ENCODE measurements at regions not wholly inside any gene's neighbourhood (a gene's known extent, or its start where the extent isn't known, plus 50 kb on each side); places are given as distances from the start of the nearest gene placed in this dataset.

DNA sequence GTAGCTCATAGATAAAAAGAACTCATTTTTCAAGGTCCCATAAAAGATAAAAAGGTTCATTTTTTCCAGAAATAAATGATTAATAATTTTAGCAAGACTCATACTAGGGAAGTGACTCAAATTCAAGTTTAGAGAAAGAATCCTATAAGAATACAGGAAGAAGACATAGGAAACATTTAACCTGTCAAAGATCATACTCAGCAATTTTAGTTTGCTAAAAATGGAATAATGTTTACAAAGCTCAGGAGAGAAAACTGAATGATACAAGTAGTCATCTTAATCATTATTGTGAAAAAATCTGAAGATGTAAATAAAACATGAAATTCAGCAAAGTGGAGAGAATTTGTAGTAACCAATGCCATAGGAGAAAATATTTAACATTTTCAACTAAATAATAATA is 926.6 kb downstream of the TBC1D32 start:
- intact Hi-C loops (cut with DNase I): no loop called here
- TF ChIP-seq, protein P1, sequence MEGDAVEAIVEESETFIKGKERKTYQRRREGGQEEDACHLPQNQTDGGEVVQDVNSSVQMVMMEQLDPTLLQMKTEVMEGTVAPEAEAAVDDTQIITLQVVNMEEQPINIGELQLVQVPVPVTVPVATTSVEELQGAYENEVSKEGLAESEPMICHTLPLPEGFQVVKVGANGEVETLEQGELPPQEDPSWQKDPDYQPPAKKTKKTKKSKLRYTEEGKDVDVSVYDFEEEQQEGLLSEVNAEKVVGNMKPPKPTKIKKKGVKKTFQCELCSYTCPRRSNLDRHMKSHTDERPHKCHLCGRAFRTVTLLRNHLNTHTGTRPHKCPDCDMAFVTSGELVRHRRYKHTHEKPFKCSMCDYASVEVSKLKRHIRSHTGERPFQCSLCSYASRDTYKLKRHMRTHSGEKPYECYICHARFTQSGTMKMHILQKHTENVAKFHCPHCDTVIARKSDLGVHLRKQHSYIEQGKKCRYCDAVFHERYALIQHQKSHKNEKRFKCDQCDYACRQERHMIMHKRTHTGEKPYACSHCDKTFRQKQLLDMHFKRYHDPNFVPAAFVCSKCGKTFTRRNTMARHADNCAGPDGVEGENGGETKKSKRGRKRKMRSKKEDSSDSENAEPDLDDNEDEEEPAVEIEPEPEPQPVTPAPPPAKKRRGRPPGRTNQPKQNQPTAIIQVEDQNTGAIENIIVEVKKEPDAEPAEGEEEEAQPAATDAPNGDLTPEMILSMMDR (IDR thresholded peaks at IDR 0.05): no peak
- TF ChIP-seq POLR2A (IDR thresholded peaks at IDR 0.05): no peak
- no peaks in the 10 kb centered on the region for H3K4me1 ChIP-seq
- H3K27me3 ChIP-seq: no peaks in the 10 kb centered on the region
- no peak overlapping the region for H3K4me3 ChIP-seq
- ATAC-seq (no peak), DNase-seq (no peak)
- H3K9me3 ChIP-seq: no peaks in the 10 kb centered on the region
- no peaks in the 10 kb centered on the region for H3K36me3 ChIP-seq
- no peak overlapping the region for H3K27ac ChIP-seq

DNA sequence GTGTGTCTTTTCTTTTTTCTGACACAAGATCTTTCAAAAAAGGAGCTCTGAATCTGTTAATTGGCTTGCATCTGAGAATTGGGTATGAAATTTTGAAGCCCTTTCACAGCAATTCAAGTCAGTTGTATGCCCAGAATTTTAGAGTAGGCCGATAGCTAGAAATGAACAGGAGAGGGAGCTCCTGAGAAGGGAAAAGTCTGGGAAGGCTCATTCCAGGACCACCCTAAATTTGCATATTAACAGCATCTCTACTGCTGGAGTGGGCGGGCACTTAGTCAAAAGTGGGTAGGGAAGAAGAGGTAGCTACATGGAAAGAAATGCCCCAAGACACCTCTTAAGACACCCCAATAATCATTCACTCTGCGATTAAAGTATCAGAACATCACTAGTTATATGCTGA is 928.3 kb downstream of the TBC1D32 start:
- WGBS, 4 donors: 59 to 75% (median 65%) methylated on average over 3 of the region's 3 CpGs
- no peaks in the 10 kb centered on the region for H3K4me1 ChIP-seq
- H3K36me3 ChIP-seq: no peaks in the 10 kb centered on the region
- H3K27me3 ChIP-seq: no peaks in the 10 kb centered on the region
- DNase-seq (no peak), ATAC-seq (no peak)
- intact Hi-C loops (cut with DNase I): no loop called here
- H3K4me3 ChIP-seq: no peak overlapping the region
- H3K27ac ChIP-seq: no peak overlapping the region
- H3K9me3 ChIP-seq: peaks cover 0 to 12% (median 0%) of the 10 kb centered on the region in 12 donors
- TF ChIP-seq POLR2A (IDR thresholded peaks at IDR 0.05): no peak
- TF ChIP-seq, protein P1 (IDR thresholded peaks at IDR 0.05): no peak

DNA sequence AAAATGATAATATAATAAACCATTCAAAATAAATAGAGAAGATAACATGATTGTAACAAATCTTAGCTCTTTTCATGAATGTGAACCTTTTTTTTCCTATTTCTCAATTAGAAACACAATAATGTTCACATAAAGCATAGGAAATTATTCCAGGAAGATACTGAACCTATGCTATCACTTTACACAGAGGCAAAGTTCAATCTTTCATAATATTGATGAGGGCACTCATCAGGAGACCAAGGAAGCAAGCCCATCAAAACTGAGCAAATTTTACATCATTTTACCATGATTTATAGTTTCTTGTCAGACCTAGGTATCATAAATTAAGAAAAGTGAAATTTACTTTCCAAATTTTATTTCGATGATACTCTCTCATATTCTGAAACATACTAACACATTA is 938.5 kb downstream of the TBC1D32 start:
- Histone ChIP-seq H3K27ac (no peak overlapping the region), H3K4me1 (no peaks in the 10 kb centered on the region), H3K36me3 (no peaks in the 10 kb centered on the region), H3K9me3 (peaks cover 0 to 5% (median 0%) of the 10 kb centered on the region in 12 donors), H3K4me3 (no peak overlapping the region), H3K27me3 (no peaks in the 10 kb centered on the region)
- no peak for DNase-seq
- 84 to 89% (median 86%) methylated on average over 1 of the region's 1 CpG for WGBS, 4 donors
- intact Hi-C loops (cut with DNase I): no loop called here
- TF ChIP-seq POLR2A (IDR thresholded peaks at IDR 0.05): no peak
- TF ChIP-seq, protein P1 (IDR thresholded peaks at IDR 0.05): no peak
- ATAC-seq: no peak

DNA sequence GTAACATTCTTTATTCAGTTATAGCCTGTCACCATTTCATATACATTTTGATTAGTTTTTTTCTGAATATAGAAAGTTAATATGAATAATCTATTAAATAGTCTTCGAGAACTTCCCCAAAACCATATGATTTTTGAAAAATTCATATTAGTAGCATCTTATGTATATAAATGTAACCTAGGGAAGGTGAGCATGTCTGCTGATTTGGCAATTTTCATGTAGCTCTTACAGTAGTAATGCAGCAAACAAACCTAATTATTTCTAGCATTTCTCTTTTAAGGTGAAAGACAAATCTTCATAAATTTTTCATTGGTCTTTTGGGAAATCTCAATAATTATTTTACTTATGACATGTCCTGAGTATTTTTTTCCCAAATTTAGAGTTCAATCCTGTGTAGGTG is 939.0 kb downstream of the TBC1D32 start:
- WGBS, 4 donors: 69 to 89% (median 76%) methylated on average over 1 of the region's 1 CpG

More for the DNA sequence above, 939.0 kb downstream of the TBC1D32 start:
- no peak for ATAC-seq
- no peaks in the 10 kb centered on the region for H3K4me1 ChIP-seq
- intact Hi-C loops (cut with DNase I): no loop called here
- no peak overlapping the region for H3K4me3 ChIP-seq
- peaks cover 0 to 5% (median 0%) of the 10 kb centered on the region in 12 donors for H3K9me3 ChIP-seq
- no peaks in the 10 kb centered on the region for H3K27me3 ChIP-seq
- H3K36me3 ChIP-seq: no peaks in the 10 kb centered on the region
- TF ChIP-seq, protein P1 (IDR thresholded peaks at IDR 0.05): no peak
- no peak for TF ChIP-seq POLR2A (IDR thresholded peaks at IDR 0.05)
- no peak for DNase-seq
- H3K27ac ChIP-seq: no peak overlapping the region

All from heart left ventricle (tissue), 16 donors.